ENCODE measurements at regions not wholly inside any gene's neighbourhood (a gene's known extent, or its start where the extent isn't known, plus 50 kb on each side); places are given as distances from the start of the nearest gene placed in this dataset.

DNA sequence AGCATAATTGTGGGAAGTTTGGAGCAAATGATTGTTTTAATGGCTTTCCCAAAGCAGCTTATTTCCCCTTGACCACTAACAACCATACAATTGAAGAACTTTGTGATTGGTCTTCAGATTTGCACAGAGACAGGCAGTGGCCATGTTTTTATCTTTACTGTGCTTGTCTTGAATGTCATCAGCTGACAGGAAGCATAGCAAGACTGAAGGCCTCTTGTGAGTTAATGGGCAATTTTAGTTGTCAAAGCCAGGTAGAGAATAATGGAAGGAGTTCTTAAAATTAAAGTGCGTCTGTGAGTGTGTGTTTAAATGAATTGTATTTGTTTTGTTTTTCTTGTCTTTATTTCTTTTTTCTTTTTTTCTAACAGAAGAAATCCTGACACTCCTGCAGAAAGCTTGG is 809.9 kb downstream of the TSN start:
- Histone ChIP-seq H3K79me2 (ENCODE audit: control insufficient read depth, insufficient read depth, low read length) (no peaks in the 10 kb centered on the region), H3K9me3 (replicated peaks; ENCODE audit: control insufficient read depth, insufficient read depth, low read depth, low read length) (no peaks in the 10 kb centered on the region), H3K4me3 (no peak overlapping the region), H3K4me2 (ENCODE audit: insufficient read depth, low read length) (no peak overlapping the region), H3K27me3 (ENCODE audit: control insufficient read depth in 2 of 2, insufficient read depth in 2 of 2, low read length in 2 of 2) (no peaks in the 10 kb centered on the region), H3K4me1 (replicated peaks in 1 of 2; ENCODE audit: control insufficient read depth in 2 of 2, insufficient read depth in 2 of 2, low read length in 2 of 2) (no peaks in the 10 kb centered on the region), H3K27ac (ENCODE audit: extremely low read depth, low read depth, low read length) (no peak overlapping the region), H3K36me3 (ENCODE audit: control insufficient read depth, insufficient read depth, low read length) (no peaks in the 10 kb centered on the region), H3K9ac (ENCODE audit: insufficient read depth in 1 of 2, low read depth in 2 of 2, low read length in 2 of 2) (no peak overlapping the region), H4K20me1 (replicated peaks; ENCODE audit: control insufficient read depth, insufficient read depth, low read length) (no peaks in the 10 kb centered on the region), H2AFZ (ENCODE audit: low read depth, low read length) (no peak overlapping the region), H3K9me1 (ENCODE audit: control insufficient read depth, insufficient read depth, low read length) (no peaks in the 10 kb centered on the region)
- ATAC-seq (no peak), FAIRE-seq (no peak), DNase-seq (ENCODE audit: extremely low read depth in 1 of 4, low spot score in 3 of 4) (no peak)
- BruUV-seq (replicated peaks), result no TSS peak
- POLR2A ChIA-PET, result no interaction called here
- in situ Hi-C loops (cut with MboI) (no loop called here), intact Hi-C loops (cut with micrococcal nuclease) (no loop called here)
- 6% methylated on average over 1 of the region's 1 CpG for WGBS (ENCODE audit: insufficient coverage, low coverage, missing lambda C conversion rate)
- TF ChIP-seq, protein P1, sequence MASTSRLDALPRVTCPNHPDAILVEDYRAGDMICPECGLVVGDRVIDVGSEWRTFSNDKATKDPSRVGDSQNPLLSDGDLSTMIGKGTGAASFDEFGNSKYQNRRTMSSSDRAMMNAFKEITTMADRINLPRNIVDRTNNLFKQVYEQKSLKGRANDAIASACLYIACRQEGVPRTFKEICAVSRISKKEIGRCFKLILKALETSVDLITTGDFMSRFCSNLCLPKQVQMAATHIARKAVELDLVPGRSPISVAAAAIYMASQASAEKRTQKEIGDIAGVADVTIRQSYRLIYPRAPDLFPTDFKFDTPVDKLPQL (IDR thresholded peaks at IDR 0.05; ENCODE audit: extremely low read depth, insufficient read length), result no peak
- TF ChIP-seq, protein P2, sequence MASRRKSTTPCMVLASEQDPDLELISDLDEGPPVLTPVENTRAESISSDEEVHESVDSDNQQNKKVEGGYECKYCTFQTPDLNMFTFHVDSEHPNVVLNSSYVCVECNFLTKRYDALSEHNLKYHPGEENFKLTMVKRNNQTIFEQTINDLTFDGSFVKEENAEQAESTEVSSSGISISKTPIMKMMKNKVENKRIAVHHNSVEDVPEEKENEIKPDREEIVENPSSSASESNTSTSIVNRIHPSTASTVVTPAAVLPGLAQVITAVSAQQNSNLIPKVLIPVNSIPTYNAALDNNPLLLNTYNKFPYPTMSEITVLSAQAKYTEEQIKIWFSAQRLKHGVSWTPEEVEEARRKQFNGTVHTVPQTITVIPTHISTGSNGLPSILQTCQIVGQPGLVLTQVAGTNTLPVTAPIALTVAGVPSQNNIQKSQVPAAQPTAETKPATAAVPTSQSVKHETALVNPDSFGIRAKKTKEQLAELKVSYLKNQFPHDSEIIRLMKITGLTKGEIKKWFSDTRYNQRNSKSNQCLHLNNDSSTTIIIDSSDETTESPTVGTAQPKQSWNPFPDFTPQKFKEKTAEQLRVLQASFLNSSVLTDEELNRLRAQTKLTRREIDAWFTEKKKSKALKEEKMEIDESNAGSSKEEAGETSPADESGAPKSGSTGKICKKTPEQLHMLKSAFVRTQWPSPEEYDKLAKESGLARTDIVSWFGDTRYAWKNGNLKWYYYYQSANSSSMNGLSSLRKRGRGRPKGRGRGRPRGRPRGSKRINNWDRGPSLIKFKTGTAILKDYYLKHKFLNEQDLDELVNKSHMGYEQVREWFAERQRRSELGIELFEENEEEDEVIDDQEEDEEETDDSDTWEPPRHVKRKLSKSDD (conservative IDR thresholded peaks at IDR 0.05; ENCODE audit: low read length), result no peak
- TF ChIP-seq MAZ (CRISPR knock-in tag; conservative IDR thresholded peaks at IDR 0.05 in 1 of 2, IDR thresholded peaks at IDR 0.05 in 1 of 2), result no peak
- CTCF ChIA-PET (ENCODE audit: low intra/inter-chr PET ratio), result no interaction called here
